GM04503 (cell line): ENCODE measurements at regions not wholly inside any gene's neighbourhood (a gene's known extent, or its start where the extent isn't known, plus 50 kb on each side); places are given as distances from the start of the nearest gene placed in this dataset.
A peak's percentile ranks its signal among the peaks of the same experiment; 100 is the strongest.

Source experiments
- DNase-seq: peaks from one replicate; pipeline ENCODE4 v3.0.0-alpha.2; 2012; ENCODE audit warnings: low read depth

DNA sequence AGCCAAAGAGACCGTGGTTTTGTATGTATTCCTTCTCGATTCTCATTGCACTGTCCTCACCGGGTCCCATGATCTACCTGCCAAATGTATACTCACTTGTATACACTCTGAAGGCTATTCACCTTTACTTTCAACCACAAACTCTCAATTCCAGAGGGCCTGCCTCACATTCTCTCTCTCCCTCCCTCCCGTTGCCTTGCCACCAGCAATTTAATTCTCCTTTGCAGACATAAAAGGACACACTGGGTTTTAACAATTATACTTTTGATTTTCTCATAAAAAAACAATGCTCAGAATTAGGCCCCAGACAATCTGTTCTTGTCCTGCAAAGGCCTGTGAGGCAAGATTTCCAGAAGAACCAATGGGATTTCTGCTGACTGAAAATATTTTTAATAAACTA lies 265.1 kb upstream of the PSMD7 start:
- DNase-seq: no peak

GRCh38 chr16:74030000-74030706 lies 266.5 kb upstream of the PSMD7 start:
- DNase-seq: no peak

GRCh38 chr16:74029115-74029792 lies 267.4 kb upstream of the PSMD7 start:
- no peak for DNase-seq

- no peak for DNase-seq
Measured at GRCh38 chr16:74026373-74027281, 270.0 kb upstream of the PSMD7 start.

GRCh38 chr16:74024953-74025352 lies 271.7 kb upstream of the PSMD7 start:
- DNase-seq: no peak

DNA sequence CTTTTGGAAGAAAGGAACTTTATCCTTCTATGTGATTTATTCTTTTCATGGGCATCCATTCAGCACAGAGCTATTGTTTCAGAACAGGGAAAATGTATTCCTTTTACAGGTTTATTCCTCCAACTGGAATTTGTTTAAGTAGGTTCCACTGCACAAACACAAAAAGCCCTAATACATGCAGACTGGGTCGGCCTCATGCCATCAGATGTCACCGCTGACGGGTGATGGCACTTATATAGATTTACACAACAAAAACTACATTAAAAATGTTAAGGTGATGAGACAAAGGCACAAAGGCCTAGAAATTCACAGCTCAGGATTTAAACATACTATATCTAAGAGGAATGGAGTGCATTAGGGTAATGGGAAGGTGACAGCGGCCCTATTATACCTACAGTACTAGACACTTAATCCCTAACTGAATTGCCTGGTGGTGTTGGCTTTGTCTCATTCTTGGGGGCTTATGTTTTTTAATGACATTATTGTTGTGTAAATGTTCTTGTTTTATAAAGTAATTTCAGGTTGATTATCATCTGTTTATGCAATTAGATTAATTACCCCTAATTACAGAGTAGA lies 276.4 kb upstream of the PSMD7 start:
- DNase-seq: no peak

- DNase-seq: no peak
Measured at GRCh38 chr16:74019612-74020011, 277.0 kb upstream of the PSMD7 start.

- DNase-seq: no peak
Measured at GRCh38 chr16:74015953-74016352, 280.7 kb upstream of the PSMD7 start.

DNA sequence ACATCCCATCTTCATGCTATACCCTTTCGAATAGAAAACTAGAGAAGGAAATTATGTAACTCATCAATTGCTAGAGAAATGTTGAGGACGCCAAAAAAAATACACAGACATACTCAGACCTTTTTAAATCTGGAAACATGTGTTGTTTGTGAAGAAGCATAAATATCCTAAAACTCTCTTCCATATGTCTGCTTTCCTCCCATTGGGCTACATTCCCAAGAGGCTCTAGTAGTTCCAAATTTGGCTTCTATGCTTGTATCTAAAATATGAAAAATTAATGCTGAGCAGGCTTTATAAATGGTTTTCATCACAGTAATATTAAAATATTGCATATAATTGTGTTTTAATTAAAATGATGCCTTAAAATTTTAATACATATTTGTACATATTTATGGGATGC lies 297.9 kb upstream of the PSMD7 start:
- no peak for DNase-seq

- DNase-seq: no peak
Measured at GRCh38 chr16:73997971-73998370, 298.6 kb upstream of the PSMD7 start.

DNA sequence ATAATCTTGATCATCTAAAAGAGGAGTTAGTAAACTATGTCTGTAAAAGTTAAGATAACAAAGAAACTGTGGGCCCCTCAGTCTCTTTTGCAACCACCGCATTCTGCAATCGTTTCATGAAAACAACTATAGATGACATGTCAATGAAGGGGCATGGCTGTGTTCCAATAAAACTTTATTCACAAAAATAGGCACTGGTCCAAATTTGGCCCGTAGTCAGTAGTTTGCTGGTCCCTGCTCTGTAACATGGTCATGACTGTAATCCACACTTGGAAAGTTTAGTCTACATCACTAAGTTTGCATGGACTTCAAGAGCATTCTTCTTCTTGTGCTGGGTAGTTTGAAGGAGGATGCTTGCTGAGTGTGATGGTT lies 299.3 kb upstream of the PSMD7 start:
- no peak for DNase-seq

DNA sequence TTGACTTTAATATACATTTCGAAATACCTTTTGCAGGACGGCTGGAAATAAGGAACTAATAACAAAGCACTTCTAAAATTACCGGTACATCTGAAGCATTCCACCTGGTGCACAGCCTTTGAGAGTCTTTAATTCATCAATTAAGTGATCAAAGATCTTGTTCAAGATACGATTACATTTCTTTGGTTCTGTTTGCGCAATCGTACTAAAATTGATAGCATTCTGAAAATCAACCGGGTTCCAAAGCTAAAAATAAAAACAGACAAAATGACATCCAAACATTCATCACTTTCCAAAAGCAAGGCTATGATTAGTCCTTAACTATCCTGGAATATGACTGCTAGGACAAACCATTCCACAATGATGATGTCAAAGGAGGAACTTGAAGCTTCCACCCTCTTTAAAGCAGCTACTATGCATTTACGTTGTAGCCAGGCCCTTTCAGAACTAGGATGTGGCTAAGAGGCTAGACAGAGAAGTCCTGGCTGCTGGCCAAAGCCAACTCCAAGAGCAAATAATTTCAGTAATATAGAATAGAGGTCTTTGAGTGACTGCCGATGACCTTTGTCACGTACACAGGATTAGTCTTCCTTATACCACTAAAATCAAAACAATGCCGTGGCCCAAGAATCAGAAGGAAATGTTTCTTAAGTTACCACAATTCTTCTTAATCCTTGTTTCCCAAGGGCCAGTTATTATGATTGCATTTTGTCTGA lies 299.8 kb upstream of the PSMD7 start:
- no peak for DNase-seq

DNA sequence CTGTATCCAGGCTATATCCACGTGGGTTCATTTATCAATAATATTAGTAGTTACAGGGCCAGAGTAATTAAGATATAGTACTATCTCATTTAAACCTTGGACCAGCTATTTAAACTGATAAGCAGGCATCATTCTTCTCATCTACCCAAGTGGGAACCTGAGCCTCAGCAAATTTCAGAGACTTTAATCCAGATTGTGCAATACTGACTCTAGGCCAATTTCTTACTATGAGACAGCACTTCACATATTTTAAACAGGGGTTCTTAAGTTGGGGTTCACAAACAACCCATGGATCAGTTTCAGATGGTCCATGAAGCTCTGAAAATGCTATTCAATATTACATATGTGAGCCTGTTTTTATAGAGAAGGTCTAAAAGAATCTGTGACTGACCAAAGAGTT lies 302.7 kb upstream of the PSMD7 start:
- DNase-seq: no peak

DNA sequence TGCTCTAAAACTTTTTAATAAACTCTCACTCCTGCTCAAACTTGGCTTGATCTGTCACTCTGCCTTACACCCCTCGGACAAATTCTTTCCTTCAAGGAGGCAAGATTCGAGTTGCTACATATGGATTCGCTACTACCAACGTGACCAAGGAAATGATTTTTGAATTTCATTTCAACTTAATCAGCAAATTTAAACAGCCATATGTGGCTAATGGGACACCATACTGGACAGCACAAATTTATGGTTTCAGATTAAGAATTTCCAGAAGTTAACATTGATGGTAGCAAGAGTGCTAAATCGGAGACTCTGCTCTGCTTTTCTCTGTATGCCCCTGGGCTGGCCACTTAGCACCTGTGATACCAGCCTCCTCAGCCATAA lies 318.2 kb upstream of the PSMD7 start:
- DNase-seq: no peak

- no peak for DNase-seq
Measured at GRCh38 chr16:73976644-73977043, 320.0 kb upstream of the PSMD7 start.

DNA sequence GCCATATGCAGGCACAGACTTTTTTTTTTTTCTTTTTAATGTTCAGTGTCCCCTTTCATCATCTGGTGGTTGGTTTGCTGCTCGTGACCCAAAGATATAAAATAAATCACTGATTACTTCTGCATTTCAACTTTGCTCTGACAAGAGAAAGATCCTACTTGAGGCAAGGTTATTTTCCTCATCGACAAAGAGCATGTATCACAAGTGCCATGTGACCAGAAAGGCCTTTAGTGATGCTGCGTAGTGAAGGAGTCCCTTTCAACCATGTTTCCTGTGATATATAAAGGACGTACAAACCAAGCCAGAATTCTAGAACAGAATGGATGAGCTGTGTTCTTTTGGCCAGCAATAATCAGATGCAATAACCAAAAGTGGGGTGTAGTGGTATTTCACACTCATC lies 323.4 kb upstream of the PSMD7 start:
- DNase-seq: no peak

- no peak for DNase-seq
Measured at GRCh38 chr16:73966851-73967250, 329.8 kb upstream of the PSMD7 start.

DNA sequence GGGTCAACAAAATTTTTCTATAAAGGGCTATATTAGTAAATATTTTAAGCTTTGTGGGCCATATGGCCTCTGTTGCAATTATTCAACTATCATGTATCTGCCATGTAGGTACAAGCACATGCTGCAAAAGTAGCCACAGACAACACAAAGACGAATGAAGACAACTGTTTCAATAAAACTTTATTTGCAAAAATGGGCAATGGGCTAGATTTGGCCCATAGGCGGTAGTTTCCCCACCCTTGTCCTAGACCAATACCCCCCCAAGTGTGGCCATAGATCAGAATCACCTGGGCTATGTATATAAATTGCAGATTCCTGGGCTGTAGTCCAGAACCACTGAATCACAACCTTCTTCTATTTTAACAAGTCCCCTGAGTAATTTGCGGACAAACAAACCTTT lies 331.0 kb upstream of the PSMD7 start:
- DNase-seq: no peak

DNA sequence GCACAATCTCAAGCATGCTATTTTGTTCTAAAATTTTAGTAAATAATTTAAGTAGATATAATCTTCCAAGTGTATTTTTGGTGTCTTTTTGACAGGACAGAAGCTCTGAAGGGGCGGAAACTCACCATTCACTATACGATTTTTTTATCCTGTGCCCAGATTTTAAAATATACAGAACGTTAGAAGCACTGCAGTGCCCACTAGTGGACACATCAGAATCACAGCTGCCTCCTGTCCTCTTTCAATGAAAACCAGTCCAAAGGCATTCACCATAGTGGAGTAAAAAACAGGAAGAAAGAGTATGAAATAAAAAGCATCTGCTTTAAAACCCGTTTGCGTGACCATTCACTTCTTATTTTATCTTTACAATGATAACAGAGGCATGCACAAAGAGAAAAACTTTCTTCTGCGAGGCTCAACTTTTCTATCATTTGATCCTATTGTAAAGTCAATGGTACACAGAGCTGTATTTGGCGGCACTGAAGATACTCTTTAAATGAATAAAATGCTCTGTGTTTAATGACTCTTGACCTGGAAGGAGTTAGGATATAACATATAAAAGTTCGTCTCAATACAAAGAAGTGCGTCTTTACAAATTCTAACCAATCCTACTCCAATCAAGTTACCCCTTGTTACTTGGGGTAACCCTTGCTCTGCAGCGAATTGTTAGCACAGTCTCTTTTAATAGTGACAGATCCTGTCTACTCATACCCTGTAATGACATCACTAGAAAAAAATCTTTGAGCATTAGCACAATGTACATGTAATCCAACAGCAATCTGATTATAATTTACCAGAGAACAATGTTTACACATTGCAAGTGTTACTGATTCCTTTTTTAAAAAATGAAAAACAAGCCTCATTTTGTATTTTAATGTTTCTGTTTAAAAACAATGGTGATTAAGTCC lies 339.8 kb upstream of the PSMD7 start:
- DNase-seq: peak; percentile 14

- no peak for DNase-seq
Measured at GRCh38 chr16:73955702-73956101, 340.9 kb upstream of the PSMD7 start.

DNA sequence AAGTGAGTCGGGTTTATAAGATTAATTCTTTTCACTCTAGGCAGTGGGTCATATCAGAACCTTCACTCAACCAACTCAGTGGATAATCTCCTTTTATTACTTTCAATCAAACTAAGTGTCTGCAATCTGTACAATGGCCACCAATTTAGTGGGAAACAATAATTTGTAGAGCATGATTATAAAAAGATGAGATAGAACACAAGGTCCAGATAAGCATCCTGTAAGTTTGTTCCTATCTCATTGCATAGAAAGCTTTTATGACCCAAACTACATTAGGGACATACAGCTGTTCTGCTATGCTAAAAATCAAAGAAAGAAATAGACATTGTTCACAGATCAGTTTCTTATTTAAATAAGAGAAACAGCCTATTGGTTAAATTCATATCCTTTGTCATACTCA lies 341.4 kb upstream of the PSMD7 start:
- no peak for DNase-seq
